B cell (primary cell): ENCODE measurements at regions not wholly inside any gene's neighbourhood (a gene's known extent, or its start where the extent isn't known, plus 50 kb on each side); places are given as distances from the start of the nearest gene placed in this dataset.

Experiments used
- ATAC-seq: fragments of 200-7000 bp; cut with Tn5 transposase; one replicate; pipeline ENCODE4 v1.10.0; 2021; ENCODE audit warnings: low read depth, mild to moderate bottlenecking, moderate number of reproducible peaks, moderate library complexity
- CTCF ChIA-PET: fragments of 350-600 bp; sonication (Branson Sonifier 250); formaldehyde crosslinking; loops from one replicate; lab custom pipeline; 2021; ENCODE audit warnings: antibody characterized with exemption, inconsistent platforms; lab: Charles Lee
- POLR2A ChIA-PET: fragments of 350-600 bp; sonication (Branson Sonifier 250); formaldehyde crosslinking; loops from one replicate; lab custom pipeline; 2021; ENCODE audit warnings: antibody characterized with exemption; lab: Charles Lee
- DNase-seq: peaks from one replicate; pipeline ENCODE4 v3.0.0; 2013
- H2AFZ ChIP-seq: 2 replicates; pipeline ENCODE4 v1.6.1; 2012; ENCODE audit warnings: mild to moderate bottlenecking, low read depth, low read length; ENCODE audit not compliant: insufficient read depth, poor library complexity, severe bottlenecking
- H3K27ac ChIP-seq, 2 donors: 1 replicate in 1 of 2; 2 replicates in 1 of 2; pipeline ENCODE4 v1.5.1; 2012 to 2013; ENCODE audit warnings: low read length in 2 of 2, mild to moderate bottlenecking in 2 of 2, moderate library complexity in 1 of 2
- H3K27me3 ChIP-seq, 4 experiments: fragments of 200-600 bp in 1 of 4; sonication (generic) in 1 of 4; replicated peaks in 1 of 4; 1 replicate in 2 of 4; 2 replicates in 2 of 4; pipeline versions ENCODE4 v1.6.1 to v1.7.0; 2013 to 2016; ENCODE audit warnings: low read length in 3 of 4, mild to moderate bottlenecking in 2 of 4, mixed read lengths in 1 of 4, moderate library complexity in 1 of 4; ENCODE audit not compliant: insufficient read depth in 4 of 4, control insufficient read depth in 3 of 4; ENCODE audit errors: control extremely low read depth in 1 of 4
- H3K36me3 ChIP-seq, 2 experiments: replicated peaks in 1 of 2; 1 replicate in 1 of 2; 2 replicates in 1 of 2; pipeline versions ENCODE4 v1.6.1 to v1.7.1; 2013; ENCODE audit warnings: low read length in 1 of 2; ENCODE audit not compliant: insufficient read depth in 2 of 2, control insufficient read depth in 1 of 2; ENCODE audit errors: control extremely low read depth in 1 of 2, extremely low read depth in 1 of 2
- H3K4me1 ChIP-seq, 2 donors: fragments of 200-600 bp in 1 of 2; sonication (generic) in 1 of 2; 1 replicate in 1 of 2; 2 replicates in 1 of 2; pipeline versions ENCODE4 v1.5.1 to v1.6.1; 2013 to 2017; ENCODE audit warnings: low read length in 2 of 2; ENCODE audit not compliant: control insufficient read depth in 2 of 2, insufficient read depth in 2 of 2
- H3K4me2 ChIP-seq: replicated peaks from 2 replicates; pipeline ENCODE3; 2012; ENCODE audit warnings: mild to moderate bottlenecking, low read depth, low read length; ENCODE audit not compliant: poor library complexity, severe bottlenecking
- H3K4me3 ChIP-seq, 5 experiments: fragments of 200-600 bp in 1 of 5; sonication (generic) in 1 of 5; 1 replicate in 3 of 5; 2 replicates in 2 of 5; pipeline versions ENCODE4 v1.5.1 to v1.7.0; 2011 to 2016; ENCODE audit warnings: low read length in 4 of 5, mild to moderate bottlenecking in 4 of 5, low read depth in 2 of 5, control low read depth in 1 of 5, moderate library complexity in 1 of 5; ENCODE audit not compliant: insufficient read depth in 1 of 5; ENCODE audit errors: control extremely low read depth in 1 of 5, extremely low read depth in 1 of 5
- H3K79me2 ChIP-seq: fragments of 200-600 bp; sonication (generic); one replicate; pipeline ENCODE4 v1.6.0; 2016; ENCODE audit warnings: low read length; ENCODE audit not compliant: control insufficient read depth, insufficient read depth
- H3K9ac ChIP-seq: fragments of 200-600 bp; sonication (generic); 2 replicates; pipeline ENCODE4 v1.6.1; 2017; ENCODE audit warnings: mild to moderate bottlenecking, low read length, moderate library complexity
- H3K9me3 ChIP-seq, 3 donors: one replicate each; pipeline versions ENCODE4 v1.6.1 to v1.7.1; 2013; ENCODE audit warnings: low read length in 2 of 3; ENCODE audit not compliant: control insufficient read depth in 2 of 3, insufficient read depth in 1 of 3; ENCODE audit errors: control extremely low read depth in 1 of 3
- H4K20me1 ChIP-seq: 2 replicates; pipeline ENCODE4 v1.6.0; 2012; ENCODE audit warnings: mild to moderate bottlenecking, low read length; ENCODE audit not compliant: insufficient read depth, control insufficient read depth, poor library complexity, severe bottlenecking
- H3K27ac Mint-ChIP-seq: one replicate; pipeline ENCODE4 v1.8.0; 2021; ENCODE audit warnings: mixed read lengths
- H3K27me3 Mint-ChIP-seq: one replicate; pipeline ENCODE4 v1.8.0; 2021; ENCODE audit warnings: mixed read lengths
- H3K4me1 Mint-ChIP-seq: one replicate; pipeline ENCODE4 v1.8.0; 2021; ENCODE audit warnings: mixed read lengths
- H3K4me3 Mint-ChIP-seq: one replicate; pipeline ENCODE4 v1.8.0; 2021; ENCODE audit warnings: mixed read lengths
- H3K9me3 Mint-ChIP-seq: one replicate; pipeline ENCODE4 v1.8.0; 2022; ENCODE audit warnings: mixed read lengths; ENCODE audit not compliant: insufficient read depth
- CTCF ChIP-seq: fragments of 200-600 bp; IDR thresholded peaks from one replicate; pipeline ENCODE4 v1.8.0; 2022; ENCODE audit warnings: antibody characterized with exemption, mild to moderate bottlenecking
- EZH2 ChIP-seq: IDR thresholded peaks from 2 replicates; pipeline ENCODE4 v1.6.1; 2012; ENCODE audit warnings: borderline replicate concordance, low read depth, mild to moderate bottlenecking, moderate library complexity, low read length; ENCODE audit not compliant: insufficient read depth, poor library complexity, severe bottlenecking
- WGBS: methylation state at CpG from one replicate; pipeline ENCODE4 v1.1.5; 2013; ENCODE audit warnings: missing lambda C conversion rate; ENCODE audit not compliant: insufficient coverage; 5-methylcytosine and 5-hydroxymethylcytosine counted together
- intact Hi-C: fragments of 100-400 bp; cut with micrococcal nuclease; formaldehyde crosslinking; loops from one replicate; pipeline ENCODE4 v1.10.0; 2022

GRCh38 chr3:106466881-106467280 is 598.1 kb upstream of the CBLB start:
- H3K9me3 Mint-ChIP-seq: no peaks in the 10 kb centered on the region
- H3K4me1 Mint-ChIP-seq: no peaks in the 10 kb centered on the region
- H3K27me3 ChIP-seq: no peaks in the 10 kb centered on the region
- no peak overlapping the region for H3K9ac ChIP-seq
- no peaks in the 10 kb centered on the region for H4K20me1 ChIP-seq
- 94% methylated on average over 2 of the region's 2 CpGs for WGBS
- H3K27ac ChIP-seq: no peak overlapping the region
- DNase-seq (no peak), ATAC-seq (no peak)
- no peak overlapping the region for H3K4me3 ChIP-seq
- TF ChIP-seq EZH2: no peak
- no peaks in the 10 kb centered on the region for H3K36me3 ChIP-seq
- ChIA-PET POLR2A (no interaction called here), CTCF (no interaction called here)
- H3K4me2 ChIP-seq: no peak overlapping the region
- H3K79me2 ChIP-seq: no peaks in the 10 kb centered on the region
- intact Hi-C loops: no loop called here
- H3K27me3 Mint-ChIP-seq: no peaks in the 10 kb centered on the region
- no peak overlapping the region for H3K4me3 Mint-ChIP-seq
- H3K4me1 ChIP-seq: no peaks in the 10 kb centered on the region
- H2AFZ ChIP-seq: no peak overlapping the region
- no peak overlapping the region for H3K27ac Mint-ChIP-seq
- no peaks in the 10 kb centered on the region for H3K9me3 ChIP-seq

- 95% methylated on average over 3 of the region's 7 CpGs for WGBS
- H3K27me3 ChIP-seq: no peaks in the 10 kb centered on the region
- POLR2A ChIA-PET: no interaction called here
- no peaks in the 10 kb centered on the region for H3K36me3 ChIP-seq
- no peak overlapping the region for H2AFZ ChIP-seq
- no peaks in the 10 kb centered on the region for H4K20me1 ChIP-seq
- Mint-ChIP-seq H3K27ac (no peak overlapping the region), H3K27me3 (no peaks in the 10 kb centered on the region), H3K4me3 (no peak overlapping the region), H3K9me3 (peaks cover 4% of the 10 kb centered on the region), H3K4me1 (no peaks in the 10 kb centered on the region)
- ATAC-seq: no peak
- no peak for DNase-seq
- H3K4me2 ChIP-seq: no peak overlapping the region
- peaks cover 3 to 5% (median 4%) of the 10 kb centered on the region in 3 donors for H3K9me3 ChIP-seq
- no peaks in the 10 kb centered on the region for H3K4me1 ChIP-seq
- CTCF ChIA-PET: no interaction called here
- H3K4me3 ChIP-seq: no peak overlapping the region
- H3K79me2 ChIP-seq: no peaks in the 10 kb centered on the region
- intact Hi-C loops: loop anchor here (10.0 kb wide), 1 partner anchor 169 kb away; no protein-coding TSS in a partner anchor
- no peak overlapping the region for H3K27ac ChIP-seq
- TF ChIP-seq CTCF (no peak), EZH2 (no peak)
- no peak overlapping the region for H3K9ac ChIP-seq
These were observed 605.0 kb upstream of the CBLB start for GRCh38 chr3:106473576-106474475.
